A673 (cell line): ENCODE measurements at regions not wholly inside any gene's neighbourhood (a gene's known extent, or its start where the extent isn't known, plus 50 kb on each side); places are given as distances from the start of the nearest gene placed in this dataset.

Experiments used
- BruUV-seq: library from RNA; stranded (reverse); fragments of 400-500 nt; replicated peaks from 2 replicates; lab custom pipeline; 2021; lab: Mats Ljungman, UMichigan
- CTCF ChIA-PET: fragments of 300-600 bp; sonication (Branson Sonifier 250); formaldehyde crosslinking; loops from one replicate; lab custom pipeline; 2022; ENCODE audit warnings: antibody characterized with exemption; lab: Charles Lee
- POLR2A ChIA-PET: fragments of 300-600 bp; sonication (Branson Sonifier 250); formaldehyde crosslinking; loops from one replicate; lab custom pipeline; 2022; ENCODE audit warnings: antibody characterized with exemption; ENCODE audit not compliant: low non-redundant PET; lab: Charles Lee
- DNase-seq: peaks from one replicate; pipeline ENCODE4 v3.0.0-alpha.2; 2015; ENCODE audit warnings: low spot score
- H3K27ac ChIP-seq: fragments of 200-600 bp; sonication (generic); 2 replicates; pipeline ENCODE4 v1.5.1; 2016; ENCODE audit warnings: mixed run types, low read depth, mild to moderate bottlenecking, mixed read lengths, antibody characterized with exemption, low read length; ENCODE audit not compliant: poor library complexity, severe bottlenecking
- H3K27me3 ChIP-seq: fragments of 200-600 bp; sonication (generic); replicated peaks from 2 replicates; pipeline ENCODE4 v1.6.1; 2017; ENCODE audit warnings: mixed run types, low read depth, mild to moderate bottlenecking, mixed read lengths, antibody characterized with exemption, low read length; ENCODE audit not compliant: insufficient read depth, poor library complexity
- H3K36me3 ChIP-seq: fragments of 200-600 bp; sonication (generic); 2 replicates; pipeline ENCODE4 v1.6.1; 2016; ENCODE audit warnings: mixed run types, mild to moderate bottlenecking, mixed read lengths, antibody characterized with exemption, low read length; ENCODE audit not compliant: insufficient read depth, poor library complexity, severe bottlenecking
- H3K4me1 ChIP-seq: fragments of 200-600 bp; sonication (generic); 2 replicates; pipeline ENCODE4 v1.6.1; 2017; ENCODE audit warnings: mixed run types, mild to moderate bottlenecking, mixed read lengths, antibody characterized with exemption, low read length; ENCODE audit not compliant: insufficient read depth, poor library complexity, severe bottlenecking
- H3K4me3 ChIP-seq: fragments of 200-600 bp; sonication (generic); 2 replicates; pipeline ENCODE4 v1.5.1; 2016; ENCODE audit warnings: low read depth, mixed run types, mild to moderate bottlenecking, mixed read lengths, low read length; ENCODE audit not compliant: poor library complexity, severe bottlenecking
- H3K9me3 ChIP-seq: fragments of 200-600 bp; sonication (generic); 2 replicates; pipeline ENCODE4 v1.6.1; 2016; ENCODE audit warnings: mixed run types, low read depth, mild to moderate bottlenecking, mixed read lengths, antibody characterized with exemption, low read length; ENCODE audit not compliant: poor library complexity, severe bottlenecking
- EZH2 ChIP-seq: fragments of 200-600 bp; sonication (generic); IDR thresholded peaks from 2 replicates; pipeline ENCODE4 v1.6.1; 2017; ENCODE audit warnings: borderline replicate concordance, low read depth, mild to moderate bottlenecking, mixed read lengths, antibody characterized with exemption, low read length; ENCODE audit not compliant: poor library complexity, severe bottlenecking
- intact Hi-C: fragments of 100-400 bp; cut with micrococcal nuclease; formaldehyde crosslinking; loops from one replicate; pipeline ENCODE4 v1.10.0; 2022; ENCODE audit not compliant: unreplicated experiment
- TF ChIP-seq, protein P1 (sequence below): fragments of 300-800, 200-600 bp; sonication (generic); conservative IDR thresholded peaks from 2 replicates; pipeline ENCODE4 v1.5.1; 2017; ENCODE audit warnings: low read depth, mild to moderate bottlenecking, antibody characterized with exemption, low read length, moderate library complexity, mixed read lengths

DNA sequence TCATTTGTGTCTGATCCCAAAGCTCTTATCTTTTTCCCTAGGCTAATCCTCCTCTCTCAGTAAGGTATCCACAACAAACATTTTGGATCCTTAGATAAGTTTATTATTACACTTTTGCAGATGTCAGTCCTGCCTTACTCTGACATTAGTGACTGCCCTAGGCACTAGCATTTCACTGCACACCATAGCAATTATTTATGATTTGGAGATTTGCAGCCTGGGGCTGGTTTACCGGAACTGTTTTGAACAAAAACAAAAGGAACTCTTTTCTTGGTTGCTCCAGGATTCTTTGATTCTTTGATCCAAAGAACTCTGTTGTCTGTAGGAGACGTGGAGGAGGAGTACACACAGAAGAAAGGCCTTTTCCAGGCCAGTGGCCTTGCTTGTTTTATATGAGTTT, 80.4 kb downstream of the EDNRB start:
- H3K27me3 ChIP-seq: no peaks in the 10 kb centered on the region
- no peak overlapping the region for H3K27ac ChIP-seq
- peaks cover 19% of the 10 kb centered on the region for H3K4me1 ChIP-seq
- intact Hi-C loops: no loop called here
- no peak for DNase-seq
- H3K4me3 ChIP-seq: no peak overlapping the region
- no peaks in the 10 kb centered on the region for H3K36me3 ChIP-seq
- TF ChIP-seq, protein P1, sequence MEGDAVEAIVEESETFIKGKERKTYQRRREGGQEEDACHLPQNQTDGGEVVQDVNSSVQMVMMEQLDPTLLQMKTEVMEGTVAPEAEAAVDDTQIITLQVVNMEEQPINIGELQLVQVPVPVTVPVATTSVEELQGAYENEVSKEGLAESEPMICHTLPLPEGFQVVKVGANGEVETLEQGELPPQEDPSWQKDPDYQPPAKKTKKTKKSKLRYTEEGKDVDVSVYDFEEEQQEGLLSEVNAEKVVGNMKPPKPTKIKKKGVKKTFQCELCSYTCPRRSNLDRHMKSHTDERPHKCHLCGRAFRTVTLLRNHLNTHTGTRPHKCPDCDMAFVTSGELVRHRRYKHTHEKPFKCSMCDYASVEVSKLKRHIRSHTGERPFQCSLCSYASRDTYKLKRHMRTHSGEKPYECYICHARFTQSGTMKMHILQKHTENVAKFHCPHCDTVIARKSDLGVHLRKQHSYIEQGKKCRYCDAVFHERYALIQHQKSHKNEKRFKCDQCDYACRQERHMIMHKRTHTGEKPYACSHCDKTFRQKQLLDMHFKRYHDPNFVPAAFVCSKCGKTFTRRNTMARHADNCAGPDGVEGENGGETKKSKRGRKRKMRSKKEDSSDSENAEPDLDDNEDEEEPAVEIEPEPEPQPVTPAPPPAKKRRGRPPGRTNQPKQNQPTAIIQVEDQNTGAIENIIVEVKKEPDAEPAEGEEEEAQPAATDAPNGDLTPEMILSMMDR: no peak
- TF ChIP-seq EZH2: no peak
- no peaks in the 10 kb centered on the region for H3K9me3 ChIP-seq
- ChIA-PET CTCF (no interaction called here), POLR2A (no interaction called here)
- no TSS peak for BruUV-seq

DNA sequence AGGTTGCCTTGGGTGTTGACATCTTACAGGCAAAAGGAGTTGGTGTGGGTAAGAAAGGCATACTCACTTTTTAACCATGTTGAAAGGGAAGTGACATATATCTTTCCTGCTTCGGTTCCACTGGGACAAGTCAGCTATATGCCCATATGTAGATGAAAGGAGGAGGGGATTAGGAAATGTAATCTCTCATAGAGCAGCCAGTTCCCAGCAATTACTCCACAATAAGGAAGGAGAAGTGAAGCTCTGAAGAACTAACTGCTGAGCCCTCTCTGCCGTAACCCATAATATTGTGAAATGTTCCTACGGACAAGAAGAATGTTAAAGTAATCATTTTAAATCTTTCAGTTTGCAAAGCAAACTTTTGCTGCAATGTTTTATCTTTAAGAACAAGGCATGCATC, 82.2 kb downstream of the EDNRB start:
- H3K27ac ChIP-seq: no peak overlapping the region
- H3K36me3 ChIP-seq: no peaks in the 10 kb centered on the region
- no peak overlapping the region for H3K4me3 ChIP-seq
- ChIA-PET POLR2A (no interaction called here), CTCF (no interaction called here)
- peaks cover 34% of the 10 kb centered on the region for H3K4me1 ChIP-seq
- no peaks in the 10 kb centered on the region for H3K9me3 ChIP-seq
- no peaks in the 10 kb centered on the region for H3K27me3 ChIP-seq
- intact Hi-C loops: no loop called here
- TF ChIP-seq, protein P1: no peak
- no peak for TF ChIP-seq EZH2
- peak; percentile 43 for DNase-seq
- BruUV-seq: no TSS peak

DNA sequence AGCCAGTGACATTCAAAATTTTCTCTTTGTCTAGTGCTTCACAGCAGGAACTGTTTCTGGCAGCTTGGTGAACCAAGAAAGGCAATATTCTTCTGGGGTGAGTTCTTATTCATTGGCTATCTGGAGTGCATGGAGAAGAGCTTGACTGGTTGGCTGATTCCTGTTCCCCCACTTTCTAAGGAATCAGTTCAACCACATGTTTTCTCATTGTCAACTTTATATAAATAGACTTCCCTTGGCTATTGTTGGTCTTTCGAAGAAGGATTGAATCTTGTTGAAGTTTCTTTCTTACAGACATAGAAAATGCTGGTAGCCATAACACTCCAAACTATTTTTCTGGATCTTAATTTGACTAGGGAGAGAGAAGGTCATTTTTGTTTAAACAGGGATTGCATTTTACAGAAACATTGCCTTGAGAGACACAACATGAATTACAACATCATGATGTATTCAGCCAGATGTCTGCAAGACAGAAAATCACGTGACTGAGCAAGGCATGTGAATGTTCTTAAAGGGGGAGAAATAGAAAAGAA, 85.2 kb downstream of the EDNRB start:
- Histone ChIP-seq H3K4me1 (peaks cover 37% of the 10 kb centered on the region), H3K27ac (peak overlapping the region; percentile 67), H3K4me3 (no peak overlapping the region), H3K9me3 (no peaks in the 10 kb centered on the region), H3K36me3 (no peaks in the 10 kb centered on the region), H3K27me3 (no peaks in the 10 kb centered on the region)
- peak; percentile 84 for DNase-seq
- BruUV-seq: no TSS peak
- intact Hi-C loops: loop anchor here (1.0 kb wide), 1 partner anchor 30 kb away; no protein-coding TSS in a partner anchor
- TF ChIP-seq, protein P1: no peak
- TF ChIP-seq EZH2: no peak
- CTCF ChIA-PET: interaction anchor here (0.9 kb wide), 1 partner anchor 13 kb away, joined by 3 read pairs; no protein-coding TSS in a partner anchor
- POLR2A ChIA-PET: no interaction called here
